ENCODE measurements at regions not wholly inside any gene's neighbourhood (a gene's known extent, or its start where the extent isn't known, plus 50 kb on each side); places are given as distances from the start of the nearest gene placed in this dataset.

GRCh38 chr1:30409476-30410152, 313.8 kb downstream of the MATN1 start:
- TF ChIP-seq, protein P1, sequence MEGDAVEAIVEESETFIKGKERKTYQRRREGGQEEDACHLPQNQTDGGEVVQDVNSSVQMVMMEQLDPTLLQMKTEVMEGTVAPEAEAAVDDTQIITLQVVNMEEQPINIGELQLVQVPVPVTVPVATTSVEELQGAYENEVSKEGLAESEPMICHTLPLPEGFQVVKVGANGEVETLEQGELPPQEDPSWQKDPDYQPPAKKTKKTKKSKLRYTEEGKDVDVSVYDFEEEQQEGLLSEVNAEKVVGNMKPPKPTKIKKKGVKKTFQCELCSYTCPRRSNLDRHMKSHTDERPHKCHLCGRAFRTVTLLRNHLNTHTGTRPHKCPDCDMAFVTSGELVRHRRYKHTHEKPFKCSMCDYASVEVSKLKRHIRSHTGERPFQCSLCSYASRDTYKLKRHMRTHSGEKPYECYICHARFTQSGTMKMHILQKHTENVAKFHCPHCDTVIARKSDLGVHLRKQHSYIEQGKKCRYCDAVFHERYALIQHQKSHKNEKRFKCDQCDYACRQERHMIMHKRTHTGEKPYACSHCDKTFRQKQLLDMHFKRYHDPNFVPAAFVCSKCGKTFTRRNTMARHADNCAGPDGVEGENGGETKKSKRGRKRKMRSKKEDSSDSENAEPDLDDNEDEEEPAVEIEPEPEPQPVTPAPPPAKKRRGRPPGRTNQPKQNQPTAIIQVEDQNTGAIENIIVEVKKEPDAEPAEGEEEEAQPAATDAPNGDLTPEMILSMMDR (IDR thresholded peaks at IDR 0.05) = no peak
- no peak for TF ChIP-seq POLR2A (IDR thresholded peaks at IDR 0.05)

All from ovary (tissue), 3 donors.